ENCODE measurements at regions not wholly inside any gene's neighbourhood (a gene's known extent, or its start where the extent isn't known, plus 50 kb on each side); places are given as distances from the start of the nearest gene placed in this dataset.

- TF ChIP-seq CTCF (IDR thresholded peaks at IDR 0.05; ENCODE audit: low read length) (no peak), EZH2 (IDR thresholded peaks at IDR 0.05; ENCODE audit: borderline replicate concordance, low read length) (no peak)
Observed at GRCh38 chr2:118763797-118764196, 83.7 kb downstream of the EN1 start.
